WTC11 (cell line): ENCODE measurements at regions not wholly inside any gene's neighbourhood (a gene's known extent, or its start where the extent isn't known, plus 50 kb on each side); places are given as distances from the start of the nearest gene placed in this dataset.

Experiments used
- AFF4 ChIP-seq: sonication (generic); formaldehyde crosslinking; IDR thresholded peaks from 2 replicates; pipeline ENCODE4 v1.8.1; 2023; ENCODE audit warnings: mild to moderate bottlenecking, missing genetic modification reagents, borderline replicate concordance
- CTCF ChIP-seq: fragments of 200-600 bp; IDR thresholded peaks from 2 replicates; pipeline ENCODE4 v1.8.0; 2022; ENCODE audit warnings: antibody characterized with exemption
- ESRRA ChIP-seq: sonication (generic); formaldehyde crosslinking; IDR thresholded peaks from 2 replicates; pipeline ENCODE4 v1.8.1; 2022; ENCODE audit warnings: mild to moderate bottlenecking, missing genetic modification reagents, borderline replicate concordance
- GABPB1 ChIP-seq: sonication (generic); formaldehyde crosslinking; IDR thresholded peaks from 2 replicates; pipeline ENCODE4 v1.8.1; 2023; ENCODE audit warnings: mild to moderate bottlenecking, missing genetic modification reagents
- MAX ChIP-seq: sonication (generic); formaldehyde crosslinking; IDR thresholded peaks from 2 replicates; pipeline ENCODE4 v1.8.0; 2022; ENCODE audit warnings: mild to moderate bottlenecking, missing genetic modification reagents
- NR3C1 ChIP-seq: sonication (generic); formaldehyde crosslinking; conservative IDR thresholded peaks from 2 replicates; pipeline ENCODE4 v1.8.1; 2023; ENCODE audit warnings: low read depth, mild to moderate bottlenecking, missing genetic modification reagents
- STAT6 ChIP-seq: sonication (generic); formaldehyde crosslinking; conservative IDR thresholded peaks from 2 replicates; pipeline ENCODE4 v1.8.1; 2023; ENCODE audit warnings: mild to moderate bottlenecking, low read depth, missing genetic modification reagents, moderate library complexity
- ZNF121 ChIP-seq: sonication (generic); formaldehyde crosslinking; IDR thresholded peaks from 2 replicates; pipeline ENCODE4 v1.8.0; 2023; ENCODE audit warnings: missing genetic modification reagents
- ZNF263 ChIP-seq: sonication (generic); formaldehyde crosslinking; IDR thresholded peaks from 2 replicates; pipeline ENCODE4 v1.8.1; 2022; ENCODE audit warnings: low read depth, mild to moderate bottlenecking, moderate library complexity, missing genetic modification reagents

- TF ChIP-seq ZNF121 (CRISPR knock-in tag) (no peak), ESRRA (CRISPR knock-in tag) (no peak), CTCF (no peak), ZNF263 (CRISPR knock-in tag) (no peak), AFF4 (CRISPR knock-in tag) (no peak), NR3C1 (CRISPR knock-in tag) (no peak), MAX (no peak), STAT6 (CRISPR knock-in tag) (no peak), GABPB1 (CRISPR knock-in tag) (no peak)
Measured at GRCh38 chr6:56799989-56800388, 154.9 kb upstream of the BEND6 start.
